ENCODE measurements at regions not wholly inside any gene's neighbourhood (a gene's known extent, or its start where the extent isn't known, plus 50 kb on each side); places are given as distances from the start of the nearest gene placed in this dataset.

DNA sequence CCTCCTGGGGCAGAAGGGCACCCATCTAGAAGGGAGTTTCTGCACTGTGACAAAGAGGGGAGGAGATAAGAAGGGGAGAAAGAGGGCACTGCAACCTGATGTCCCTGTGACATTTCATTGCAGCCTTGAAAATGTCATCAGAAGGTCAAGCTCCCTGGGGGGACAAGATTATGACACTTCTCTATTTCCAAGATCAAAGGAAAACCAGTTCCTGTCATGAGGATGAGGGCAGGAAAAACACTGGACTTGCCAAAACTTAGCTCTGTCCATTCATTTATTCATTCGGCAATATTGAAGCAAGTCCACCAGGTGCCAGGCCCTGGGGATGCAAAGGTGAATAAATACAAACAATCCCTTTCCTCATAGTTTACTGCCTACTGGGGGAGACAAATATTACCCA lies 138.4 kb upstream of the CDKN3 start:
- no peak for TF ChIP-seq EZH2 (IDR thresholded peaks at IDR 0.05)
- TF ChIP-seq POLR2AphosphoS5 (IDR thresholded peaks at IDR 0.05; ENCODE audit: borderline replicate concordance, low read depth, low read length) = no peak
